Stimulated activated CD4-positive, alpha-beta T cell treated with anti-CD3 and anti-CD28 coated beads, TNF-alpha, amount 100 ng/mL, for 24 hours (primary cell): ENCODE measurements at regions not wholly inside any gene's neighbourhood (a gene's known extent, or its start where the extent isn't known, plus 50 kb on each side); places are given as distances from the start of the nearest gene placed in this dataset.

ENCODE experiments used
- DNase-seq, 3 experiments: peaks; one replicate each; pipeline ENCODE4 v3.0.0-alpha.2; 2020; ENCODE audit warnings: low read depth in 3 of 3

DNA sequence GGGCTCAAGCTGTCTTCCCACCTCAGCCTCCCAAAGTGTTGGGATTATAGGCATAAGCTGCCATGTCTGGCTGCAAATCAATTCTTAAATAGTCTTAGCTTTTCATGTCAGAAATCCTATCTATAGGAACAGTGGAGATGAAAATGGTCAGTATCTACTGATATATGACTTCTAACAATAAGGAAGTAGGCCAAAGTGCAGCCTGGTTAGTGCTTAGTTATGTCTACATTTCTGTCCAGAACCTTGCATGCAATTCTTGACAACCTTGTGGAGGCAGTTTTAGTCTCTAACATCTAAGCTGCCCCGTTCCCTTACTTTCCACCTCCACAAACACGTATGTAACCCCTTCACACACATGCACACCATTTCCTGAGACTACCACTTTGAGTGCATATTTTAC, 169.2 kb upstream of the SPATS2L start:
- no peak for DNase-seq

DNA sequence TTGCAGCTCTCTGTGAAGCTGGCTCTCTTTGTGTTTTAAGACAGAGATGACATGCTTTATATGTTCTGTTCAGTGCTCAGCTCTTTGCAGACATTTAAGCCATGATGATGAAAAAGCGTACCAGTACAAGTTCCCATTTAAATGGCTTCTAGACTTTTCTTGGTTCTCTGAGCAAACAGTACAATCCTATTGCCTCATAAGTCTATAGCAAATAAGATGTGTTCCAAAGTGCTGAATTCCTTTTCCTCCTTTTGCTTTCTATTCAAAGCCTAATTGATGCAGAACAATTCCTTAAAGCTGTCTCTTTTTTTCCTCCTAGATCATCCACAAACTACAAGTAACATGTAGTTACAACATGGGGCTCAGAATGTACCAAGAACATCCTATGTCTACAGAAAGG, 168.8 kb upstream of the SPATS2L start:
- DNase-seq: no peak

DNA sequence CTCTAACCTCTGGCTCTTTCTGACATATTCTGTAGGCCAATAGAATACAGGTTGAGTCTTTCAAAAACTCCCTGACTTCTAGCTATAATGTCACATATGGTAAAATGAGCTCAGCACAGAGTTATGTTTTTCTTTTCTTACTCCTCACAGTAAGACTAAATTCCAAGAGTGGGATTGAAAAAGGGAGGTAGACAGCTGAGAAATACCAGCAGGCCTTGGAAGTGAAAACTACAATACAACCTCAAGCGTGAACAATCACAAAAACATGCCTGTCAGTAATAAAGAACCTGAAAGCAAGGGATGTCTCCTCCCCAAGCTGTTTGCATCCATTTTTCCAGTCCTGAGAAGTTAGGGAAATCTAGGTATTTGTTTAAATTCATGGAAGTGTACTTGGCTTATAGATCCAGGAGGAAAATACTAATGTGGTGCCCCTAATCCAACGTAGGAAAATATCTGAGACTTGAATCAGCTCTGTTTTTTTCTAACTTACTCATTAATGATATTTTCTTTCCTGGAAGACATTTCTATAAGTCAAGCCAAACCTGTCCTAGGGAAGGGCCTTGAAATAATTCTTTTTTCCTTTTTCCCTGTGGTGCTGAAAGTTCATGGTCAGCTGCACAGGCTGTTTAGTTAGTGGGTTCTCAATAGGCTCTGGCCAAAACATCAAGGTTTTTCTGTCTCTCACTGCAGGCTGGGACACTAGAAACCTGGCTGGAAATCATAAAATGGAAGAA, 167.9 kb upstream of the SPATS2L start:
- no peak for DNase-seq

DNA sequence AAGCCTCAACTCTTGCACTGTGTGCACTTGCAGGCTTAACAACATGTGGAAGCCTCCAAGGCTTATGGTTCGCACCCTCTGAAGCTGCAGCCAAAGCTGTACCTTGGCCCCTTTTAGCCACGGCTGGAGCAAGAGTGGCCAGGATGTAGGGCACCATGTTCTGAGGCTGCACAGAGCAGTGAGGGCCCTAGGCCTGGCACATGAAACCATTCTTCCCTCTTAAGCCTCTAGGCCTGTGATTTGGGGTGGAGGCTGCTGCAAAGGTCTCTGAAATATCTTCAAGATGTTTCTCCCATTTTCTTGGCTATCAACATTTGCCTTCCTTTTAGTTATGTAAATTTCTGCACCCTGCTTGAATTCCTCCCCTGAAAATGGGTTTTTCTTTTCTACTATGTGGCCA, 161.9 kb upstream of the SPATS2L start:
- DNase-seq: no peak

DNA sequence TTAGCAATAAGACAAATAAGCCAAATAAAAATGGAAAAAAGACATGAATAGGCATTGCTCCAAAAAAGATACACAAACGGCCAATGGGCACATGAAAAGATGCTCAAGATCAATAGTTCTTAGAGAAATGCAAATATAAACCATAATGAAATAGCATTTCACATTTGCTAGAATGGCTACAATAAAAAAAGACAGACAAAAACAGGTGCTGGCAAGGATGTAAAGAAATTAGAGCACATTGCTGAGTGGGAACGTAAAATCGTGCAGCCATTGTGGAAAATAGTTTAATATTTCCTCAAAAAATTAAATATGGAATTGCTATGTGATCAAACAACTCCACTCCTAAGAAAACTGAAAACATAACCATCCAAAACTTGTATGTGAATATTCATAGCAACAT, 160.0 kb upstream of the SPATS2L start:
- no peak for DNase-seq

DNA sequence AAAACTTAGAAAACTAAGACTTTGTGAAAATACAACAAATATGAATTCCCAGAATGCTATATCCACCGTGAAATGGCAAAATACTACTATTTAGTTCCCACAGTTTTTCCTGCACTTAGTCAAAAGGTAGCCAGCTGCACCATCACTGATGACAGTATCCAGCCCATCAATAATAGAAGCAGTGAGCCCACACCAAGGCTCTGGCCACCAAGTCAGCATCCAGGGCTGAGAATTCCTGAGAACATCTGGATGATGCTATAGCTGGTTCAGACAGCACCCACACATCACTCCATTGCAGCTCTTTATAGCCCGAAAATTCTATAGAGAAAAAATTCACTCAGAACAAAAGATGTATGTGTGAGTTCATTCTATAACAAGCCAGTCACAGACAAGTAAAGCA, 159.1 kb upstream of the SPATS2L start:
- DNase-seq: no peak

DNA sequence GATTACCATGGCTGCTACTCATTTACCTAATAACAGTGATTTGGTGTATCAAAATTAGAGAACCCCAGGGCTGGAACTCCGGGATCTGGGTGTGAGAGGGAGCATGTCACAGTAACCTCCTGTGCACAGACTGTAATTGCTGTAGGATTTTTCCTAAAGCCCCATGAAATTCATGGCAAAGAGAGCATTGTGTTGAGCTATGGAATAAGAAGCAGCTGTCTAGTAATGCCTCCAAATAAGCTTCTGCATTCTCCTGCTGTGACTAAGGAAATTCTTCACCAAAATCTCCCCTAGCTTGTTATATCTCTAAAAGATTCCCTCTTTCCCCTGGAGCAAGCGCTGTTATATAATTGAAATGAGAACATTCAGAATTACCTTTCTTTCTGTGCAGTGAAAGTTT, 158.1 kb upstream of the SPATS2L start:
- no peak for DNase-seq

DNA sequence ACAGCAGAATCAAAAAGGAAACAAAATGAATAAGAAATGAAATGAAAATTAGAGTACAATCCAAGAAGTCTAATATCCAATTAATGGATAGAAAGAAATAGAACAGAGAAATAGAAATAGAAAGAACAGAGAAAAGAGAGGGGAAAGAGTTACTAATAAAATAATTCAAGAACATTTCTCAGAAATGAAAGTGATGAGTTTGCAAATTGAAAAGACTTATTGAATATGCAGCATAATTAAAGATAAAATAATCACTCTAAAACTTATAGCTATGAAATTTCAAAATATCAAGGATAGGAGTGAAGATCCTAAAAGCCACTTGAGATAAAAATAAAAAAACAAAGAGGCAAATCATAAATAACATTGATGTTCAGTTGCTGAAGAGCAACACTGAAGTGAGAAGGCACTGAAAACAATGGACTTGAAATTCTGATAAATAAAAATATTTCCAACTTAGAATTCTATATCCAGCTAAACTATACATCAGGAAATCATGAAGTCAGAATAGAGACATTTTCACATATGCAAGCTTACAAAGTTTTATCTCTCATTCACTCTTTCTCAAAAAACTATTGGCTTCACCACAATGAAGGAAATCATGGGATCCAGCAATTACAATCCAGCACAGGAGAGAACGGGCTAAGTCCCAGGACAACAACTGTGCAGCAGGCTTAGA, 155.9 kb upstream of the SPATS2L start:
- no peak for DNase-seq

DNA sequence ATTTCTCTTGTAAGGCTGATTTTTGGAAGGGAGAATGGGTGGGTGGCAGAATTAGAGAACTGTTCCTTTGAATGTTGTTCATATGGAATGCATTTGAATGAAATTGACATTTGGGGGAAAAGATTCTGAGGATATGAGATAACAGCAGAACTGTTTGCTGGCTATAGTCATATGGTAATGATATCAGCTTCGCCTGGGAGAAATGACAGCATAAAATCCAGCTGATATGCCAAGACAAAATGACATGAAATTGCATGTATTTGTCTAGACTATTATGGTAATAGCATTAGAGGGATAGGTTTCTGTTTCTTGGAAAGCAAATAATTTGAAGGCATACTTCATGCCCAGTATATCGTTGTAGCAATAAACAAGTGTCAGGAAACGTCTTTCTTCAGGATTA, 150.8 kb upstream of the SPATS2L start:
- DNase-seq: no peak

DNA sequence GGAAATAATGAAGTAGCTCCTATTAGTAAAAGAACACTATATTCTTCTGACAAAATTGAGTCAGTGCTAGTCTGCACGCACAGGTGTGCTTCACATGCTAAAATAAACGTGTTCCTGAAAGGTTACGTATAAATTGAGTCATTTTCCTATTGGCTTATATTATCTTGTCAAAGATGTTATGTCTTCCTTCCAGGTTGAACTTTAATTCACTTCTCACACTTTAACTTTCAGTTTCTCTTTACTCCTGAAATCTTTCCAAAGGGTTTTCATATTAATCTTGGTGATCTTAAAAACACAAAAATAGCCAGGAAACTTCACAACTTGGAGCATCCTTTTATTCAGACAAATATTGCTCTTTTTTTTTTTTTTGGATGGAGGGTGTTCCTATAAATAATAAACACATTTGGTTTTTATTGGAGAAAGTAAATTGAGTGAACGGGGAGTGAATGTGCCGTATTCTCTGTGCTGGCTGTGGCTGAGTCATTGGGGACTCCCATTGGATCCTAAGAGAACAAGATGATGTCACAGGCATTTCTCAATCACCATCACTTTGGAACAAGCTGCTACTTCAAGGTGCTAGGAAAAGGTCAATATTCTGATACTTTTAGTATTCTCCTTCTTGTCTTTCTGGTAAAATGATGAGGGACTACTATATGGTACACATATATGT, 150.2 kb upstream of the SPATS2L start:
- DNase-seq: no peak

DNA sequence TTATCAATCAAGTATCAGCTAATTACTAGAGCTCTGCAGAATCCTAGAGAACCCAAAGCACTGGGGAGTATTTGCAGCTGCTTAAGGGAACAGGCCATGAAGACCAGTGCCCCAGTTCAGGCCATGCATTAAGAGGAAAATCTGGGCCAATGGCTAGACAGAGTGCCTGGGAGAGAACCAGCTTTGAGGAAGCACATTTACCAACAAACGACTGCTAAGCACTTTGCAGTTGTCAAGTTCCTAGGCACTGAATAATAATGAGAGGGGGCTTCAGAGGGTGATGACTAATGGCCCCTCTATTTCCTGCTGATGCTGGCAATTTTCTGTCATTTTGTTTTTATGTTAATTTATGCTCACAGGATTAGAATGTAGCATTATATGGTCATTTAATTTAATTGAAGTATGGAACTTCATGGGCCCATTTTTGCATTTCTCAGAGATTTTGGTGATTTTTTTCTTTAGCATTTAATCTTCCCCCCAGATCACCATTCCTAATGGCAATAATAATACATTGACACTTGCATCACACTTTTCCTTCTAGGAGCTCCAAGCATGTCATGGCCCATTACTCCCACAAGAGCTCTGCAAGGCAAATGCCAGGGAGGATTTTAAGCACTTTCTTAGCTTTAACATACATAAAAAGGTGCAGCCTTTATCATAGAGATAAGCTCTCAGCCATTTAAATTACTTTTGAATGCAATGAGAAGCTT, 147.7 kb upstream of the SPATS2L start:
- no peak for DNase-seq

DNA sequence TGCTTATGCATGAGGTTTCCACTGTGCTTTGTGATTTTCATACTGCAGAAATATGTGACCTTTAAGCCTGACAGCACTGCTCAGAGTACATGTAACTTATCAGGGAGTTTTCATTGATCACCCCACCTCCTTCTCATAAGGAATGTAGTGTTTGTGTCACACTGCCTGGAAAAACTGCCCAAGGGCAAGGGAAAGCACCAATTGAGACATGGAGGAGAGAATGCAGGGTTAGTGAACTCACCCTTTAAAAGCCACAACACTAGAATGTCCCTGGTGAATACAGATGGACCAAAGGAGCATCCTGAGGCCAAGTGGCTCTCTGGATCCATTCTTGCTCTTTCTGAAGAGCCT, 147.2 kb upstream of the SPATS2L start:
- no peak for DNase-seq

DNA sequence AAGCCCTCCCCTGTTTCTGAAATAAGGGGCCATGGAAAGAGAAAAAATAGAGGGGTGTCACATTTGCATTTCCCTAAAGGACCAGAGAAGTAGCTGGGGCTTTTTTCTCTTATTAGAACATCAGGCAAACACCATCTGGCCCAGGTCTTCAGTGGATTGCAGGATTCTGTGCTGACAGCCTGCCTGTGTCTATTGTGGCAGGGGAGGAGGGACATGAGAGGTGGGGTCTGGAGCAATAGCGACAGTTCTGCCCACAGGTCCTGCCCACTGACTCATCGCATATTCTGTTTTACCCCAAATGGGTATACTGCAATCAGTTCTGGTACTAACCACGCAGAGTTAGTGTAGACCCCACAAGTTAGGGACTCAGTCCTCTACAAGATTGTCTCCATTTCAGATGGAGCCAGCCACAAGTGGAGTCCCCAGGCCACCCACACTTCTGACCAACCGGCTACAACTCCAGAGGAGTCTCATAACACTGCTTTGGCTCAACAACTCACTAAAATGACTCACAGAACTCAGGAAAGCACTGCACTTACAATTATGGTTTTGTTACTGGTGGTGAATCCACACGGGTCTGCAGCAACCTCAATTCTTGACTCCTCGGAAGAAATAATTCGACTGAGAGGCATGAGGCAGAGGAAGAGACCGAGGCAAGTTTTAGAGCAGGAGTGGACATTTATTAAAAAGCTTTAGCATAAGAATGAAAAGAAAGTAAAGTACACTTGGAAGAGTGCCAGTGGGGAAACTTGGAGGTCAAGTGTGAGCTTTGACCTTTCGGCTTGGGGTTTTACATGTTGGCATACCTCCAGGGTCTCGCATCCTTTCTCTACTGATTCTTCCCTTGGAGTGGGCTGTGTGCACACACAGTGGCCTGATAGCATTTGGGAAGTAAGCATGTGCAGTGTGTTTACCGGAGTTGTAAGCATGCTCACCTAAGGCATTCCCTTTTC, 146.4 kb upstream of the SPATS2L start:
- no peak for DNase-seq

DNA sequence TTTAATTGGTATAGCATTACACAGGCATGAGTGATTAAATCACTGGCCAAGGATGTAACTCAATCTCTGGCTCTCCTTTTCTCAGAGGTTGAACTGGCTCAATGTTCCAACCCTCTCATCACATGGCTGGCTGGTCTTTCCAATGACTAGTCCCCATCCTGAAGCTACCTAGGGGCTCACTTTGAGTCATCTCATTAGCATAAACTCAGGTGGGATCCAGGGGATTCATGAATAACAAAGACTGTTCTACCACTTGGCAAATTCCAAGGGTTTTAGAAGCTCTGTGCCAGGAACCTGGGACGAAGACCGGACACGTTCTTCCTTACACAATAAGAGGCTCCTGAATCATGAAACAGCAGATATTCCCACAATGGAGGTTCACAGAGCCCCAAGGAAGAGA, 145.0 kb upstream of the SPATS2L start:
- no peak for DNase-seq

DNA sequence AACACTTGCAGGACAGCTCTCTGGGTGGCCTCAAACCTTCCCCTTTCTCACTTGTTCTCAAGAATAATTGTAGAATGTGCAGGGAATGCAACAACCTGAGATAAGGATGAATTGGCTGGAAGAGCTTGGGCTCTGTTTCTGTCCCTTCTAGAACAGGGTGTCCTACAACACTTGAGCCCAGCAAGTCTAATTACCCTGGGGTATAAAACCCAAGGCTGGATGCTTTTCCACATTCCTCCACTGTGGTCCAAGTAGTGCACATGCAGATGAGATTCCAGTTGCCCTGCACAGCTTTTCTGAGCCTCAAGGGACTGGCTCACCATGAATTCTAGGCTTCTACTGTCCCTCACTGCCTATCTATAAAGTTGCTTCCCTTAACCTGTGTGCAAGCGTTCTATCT, 140.8 kb upstream of the SPATS2L start:
- DNase-seq: no peak

DNA sequence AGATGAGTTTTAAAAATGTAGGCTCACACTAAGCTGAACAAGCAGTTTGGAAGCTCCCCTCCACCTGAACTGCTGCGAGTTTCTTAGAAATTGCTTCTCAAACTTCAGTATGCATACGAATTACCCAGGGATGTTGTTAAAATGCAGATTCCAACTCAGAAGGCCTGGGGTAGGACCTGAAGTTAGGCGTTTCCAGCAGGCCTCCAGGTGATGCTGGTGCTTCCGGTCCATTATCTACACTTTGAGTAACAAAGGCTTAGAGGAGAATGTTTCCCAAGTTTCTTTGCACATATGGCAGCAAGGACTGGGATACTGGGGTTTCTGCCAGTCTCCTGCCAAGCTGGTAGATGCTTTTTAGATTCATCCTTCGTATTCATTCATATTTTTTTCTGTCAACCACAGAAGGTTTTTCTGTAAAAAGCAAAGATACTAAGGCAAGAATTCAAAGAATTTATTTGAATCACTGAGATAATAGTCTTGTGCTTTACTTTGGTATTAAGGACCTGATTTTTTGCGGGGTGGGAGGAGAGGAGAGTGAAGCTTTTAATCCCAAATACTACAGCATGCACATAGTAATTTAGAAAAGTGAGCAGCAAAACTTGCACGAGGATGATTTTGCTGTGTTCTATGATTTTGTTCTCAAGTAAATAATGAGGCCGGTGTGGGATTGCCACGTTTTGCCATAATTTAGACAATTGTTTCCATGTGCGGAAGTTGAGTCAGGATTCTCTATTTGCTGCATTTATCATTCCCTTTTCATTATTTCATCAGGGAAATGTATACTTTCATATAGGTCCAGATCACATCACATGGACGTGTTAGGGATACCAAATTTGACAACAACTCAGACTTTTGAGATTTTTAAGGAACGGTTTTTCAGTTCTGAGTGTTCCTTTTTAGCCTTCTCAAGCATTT, 137.6 kb upstream of the SPATS2L start:
- DNase-seq: no peak

DNA sequence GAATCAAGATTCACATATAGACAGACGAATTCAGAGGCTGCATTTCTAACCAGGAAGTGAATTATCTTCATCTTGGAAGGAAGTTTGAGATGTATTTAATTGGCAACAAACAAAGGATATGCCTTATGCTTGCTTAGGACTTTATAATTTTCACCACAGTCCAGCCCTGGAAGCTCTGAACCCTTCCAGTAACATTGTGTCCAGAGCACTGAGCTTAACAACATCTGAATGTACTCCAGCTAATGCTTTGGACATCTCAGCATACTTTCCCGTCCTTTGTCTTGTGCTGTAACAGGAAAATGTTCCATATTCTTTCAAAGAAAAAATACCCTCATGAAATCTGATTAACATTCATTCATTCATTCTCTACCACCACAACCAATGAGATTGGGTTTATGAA, 136.3 kb upstream of the SPATS2L start:
- DNase-seq: no peak

DNA sequence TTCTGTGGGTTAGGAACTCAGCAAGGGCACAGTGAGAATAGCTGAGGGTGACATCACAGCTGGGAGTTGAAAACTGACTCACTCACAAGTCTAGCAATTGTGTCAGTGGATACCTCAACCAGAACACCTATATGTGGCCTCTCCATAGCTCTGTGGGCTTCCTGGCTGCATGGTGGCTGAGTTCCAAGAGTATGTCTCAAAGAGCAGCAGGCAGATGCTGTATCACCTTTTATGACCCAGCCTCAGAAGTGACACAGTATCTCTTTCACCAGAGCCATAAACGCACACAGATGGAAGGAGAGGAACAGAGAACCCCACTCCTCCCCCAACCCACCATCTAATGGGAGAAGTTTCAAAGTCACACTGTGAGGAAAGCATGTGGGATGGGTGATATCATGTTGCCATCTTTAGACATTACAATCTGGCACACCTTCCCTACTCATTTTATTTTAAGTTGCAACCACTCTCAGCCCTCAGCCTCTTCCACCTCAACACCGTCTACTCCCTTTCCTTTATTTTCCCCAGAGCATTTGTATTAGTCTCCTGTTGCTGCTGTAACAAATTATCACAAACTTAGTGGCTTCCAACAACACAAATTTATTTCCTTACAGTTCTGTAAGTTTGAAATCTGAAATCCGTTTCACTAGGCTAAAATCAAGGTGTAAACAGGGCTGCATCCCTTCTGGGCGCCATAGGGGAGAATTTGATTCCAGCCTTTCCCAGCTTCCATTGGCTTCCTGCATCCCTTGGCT, 134.6 kb upstream of the SPATS2L start:
- no peak for DNase-seq

DNA sequence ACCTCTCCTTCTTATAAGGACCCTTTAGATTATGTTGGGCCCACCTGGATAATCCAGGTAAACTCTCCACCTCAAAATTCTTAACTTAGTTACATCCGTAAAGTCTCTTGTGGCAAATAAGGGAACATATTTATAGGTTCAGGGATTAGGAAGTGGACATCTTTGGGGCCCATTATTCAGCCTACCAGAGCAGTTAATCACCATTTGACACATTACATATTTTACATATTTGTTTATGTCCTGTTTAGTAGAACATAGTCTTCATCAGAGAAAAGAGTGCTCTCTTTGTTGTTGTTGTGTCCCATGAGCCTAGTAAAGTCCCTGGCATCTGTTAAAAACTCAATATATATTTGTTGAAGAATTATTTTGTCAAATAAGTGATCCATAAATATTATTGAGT, 134.0 kb upstream of the SPATS2L start:
- DNase-seq: no peak
